HCT116 (cell line): ENCODE measurements at regions not wholly inside any gene's neighbourhood (a gene's known extent, or its start where the extent isn't known, plus 50 kb on each side); places are given as distances from the start of the nearest gene placed in this dataset.

Source experiments
- ATAC-seq: fragments of 200-7000 bp; cut with Tn5 transposase; 2 replicates; pipeline ENCODE4 v1.9.1; 2020; ENCODE audit warnings: mild to moderate bottlenecking, moderate library complexity
- BruUV-seq: library from RNA; stranded (reverse); fragments of 400-500 nt; replicated peaks from 2 replicates; lab custom pipeline; 2021; lab: Mats Ljungman, UMichigan
- CTCF ChIA-PET: fragments of 300-600 bp; sonication (Branson Sonifier 250); formaldehyde crosslinking; loops from one replicate; lab custom pipeline; 2021; ENCODE audit warnings: antibody characterized with exemption; lab: Charles Lee
- POLR2A ChIA-PET: fragments of 300-600, 350-600 bp; sonication (Branson Sonifier 250); formaldehyde crosslinking; loops from one replicate; lab custom pipeline; 2021; ENCODE audit warnings: antibody characterized with exemption; lab: Charles Lee
- RAD21 ChIA-PET, 2 experiments: fragments of 300-600 bp; sonication (Branson Sonifier 250); formaldehyde crosslinking; loops; one replicate each; lab custom pipeline; 2023; ENCODE audit warnings: low total read pairs in 2 of 2; ENCODE audit not compliant: uncharacterized antibody in 2 of 2, unreplicated experiment in 2 of 2, low non-redundant PET in 1 of 2; lab: Charles Lee
- DNase-seq: peaks from one replicate; pipeline ENCODE4 v3.0.0-alpha.2; 2010; ENCODE audit warnings: low read depth, low spot score
- H2AFZ ChIP-seq: fragments of 200-600 bp; shearing (Covaris generic), sonication (generic); 2 replicates; pipeline ENCODE4 v1.6.1; 2017; ENCODE audit warnings: low read depth, mixed run types, mixed read lengths, antibody characterized with exemption, low read length; ENCODE audit not compliant: poor library complexity, severe bottlenecking
- H3K27ac ChIP-seq: 2 replicates; pipeline ENCODE4 v1.5.1; 2012; ENCODE audit warnings: low read depth, low read length
- H3K27me3 ChIP-seq: fragments of 200-600 bp; sonication (generic); 2 replicates; pipeline ENCODE4 v1.6.1; 2016; ENCODE audit warnings: mixed run types, low read length, mixed read lengths; ENCODE audit not compliant: insufficient read depth
- H3K36me3 ChIP-seq, 2 experiments: fragments of 200-500 bp in 1 of 2; fragments of 200-600 bp in 1 of 2; sonication (Bioruptor generic) in 1 of 2; sonication (generic) in 1 of 2; 2 replicates each; pipeline versions ENCODE4 v1.5.1 to v1.6.1; 2014 to 2016; ENCODE audit warnings: low read length in 2 of 2, inconsistent platforms in 1 of 2, mixed read lengths in 1 of 2, mixed run types in 1 of 2; ENCODE audit not compliant: insufficient read depth in 2 of 2, control insufficient read depth in 1 of 2
- H3K4me1 ChIP-seq, 2 experiments: fragments of 200-600 bp in 1 of 2; sonication (generic) in 1 of 2; 2 replicates each; pipeline versions ENCODE4 v1.5.1 to v1.6.1; 2012 to 2017; ENCODE audit warnings: low read length in 2 of 2, inconsistent platforms in 1 of 2, mild to moderate bottlenecking in 1 of 2, mixed read lengths in 1 of 2, mixed run types in 1 of 2, moderate library complexity in 1 of 2; ENCODE audit not compliant: insufficient read depth in 2 of 2, control insufficient read depth in 1 of 2
- H3K4me2 ChIP-seq: fragments of 200-600 bp; sonication (generic); 2 replicates; pipeline ENCODE4 v1.6.1; 2017; ENCODE audit warnings: mixed run types, low read length, mixed read lengths
- H3K4me3 ChIP-seq, 2 experiments: fragments of 200-600 bp in 1 of 2; sonication (generic) in 1 of 2; replicated peaks in 1 of 2; 2 replicates each; pipeline ENCODE4 v1.5.1; 2011 to 2016; ENCODE audit warnings: low read length in 2 of 2, control low read depth in 1 of 2, low read depth in 1 of 2, mild to moderate bottlenecking in 1 of 2, mixed read lengths in 1 of 2, mixed run types in 1 of 2
- H3K79me2 ChIP-seq: fragments of 200-600 bp; sonication (generic); 2 replicates; pipeline ENCODE4 v1.6.1; 2017; ENCODE audit warnings: mild to moderate bottlenecking, mixed run types, low read length, moderate library complexity, mixed read lengths; ENCODE audit not compliant: insufficient read depth
- H3K9ac ChIP-seq: fragments of 200-600 bp; sonication (generic); 2 replicates; pipeline ENCODE4 v1.6.1; 2016; ENCODE audit warnings: low read length, mixed read lengths
- H3K9me2 ChIP-seq: fragments of 200-600 bp; sonication (generic), shearing (Covaris generic); 2 replicates; pipeline ENCODE4 v1.6.1; 2017; ENCODE audit warnings: mixed run types, mild to moderate bottlenecking, moderate library complexity; ENCODE audit not compliant: insufficient read depth
- H3K9me3 ChIP-seq, 2 experiments: fragments of 200-500 bp in 1 of 2; fragments of 200-600 bp in 1 of 2; sonication (Bioruptor generic) in 1 of 2; sonication (generic) in 1 of 2; 2 replicates each; pipeline ENCODE4 v1.6.1; 2014 to 2017; ENCODE audit warnings: low read length in 2 of 2, mixed read lengths in 2 of 2, inconsistent platforms in 1 of 2, low read depth in 1 of 2, mild to moderate bottlenecking in 1 of 2, mixed run types in 1 of 2, moderate library complexity in 1 of 2; ENCODE audit not compliant: control insufficient read depth in 1 of 2, insufficient read depth in 1 of 2
- H4K20me1 ChIP-seq: fragments of 200-600 bp; sonication (generic), shearing (Covaris generic); 2 replicates; pipeline ENCODE4 v1.6.1; 2017; ENCODE audit warnings: mixed run types, mild to moderate bottlenecking, moderate library complexity; ENCODE audit not compliant: insufficient read depth
- ATF3 ChIP-seq: IDR thresholded peaks from 2 replicates; pipeline ENCODE4 v1.6.1; 2012
- CEBPB ChIP-seq: IDR thresholded peaks from 2 replicates; pipeline ENCODE4 v1.6.1; 2012; ENCODE audit warnings: low read depth
- CTCF ChIP-seq, 3 experiments: fragments of 200-600 bp in 1 of 3; sonication (generic) in 1 of 3; IDR thresholded peaks in 2 of 3; conservative IDR thresholded peaks in 1 of 3; 2 replicates each; pipeline ENCODE4 v1.5.1; 2012 to 2017; ENCODE audit warnings: low read depth in 2 of 3, low read length in 2 of 3, antibody characterized with exemption in 1 of 3, borderline replicate concordance in 1 of 3, control low read depth in 1 of 3, mild to moderate bottlenecking in 1 of 3, mixed read lengths in 1 of 3, mixed run types in 1 of 3, moderate library complexity in 1 of 3; ENCODE audit not compliant: insufficient read depth in 1 of 3
- EGR1 ChIP-seq: IDR thresholded peaks from 2 replicates; pipeline ENCODE4 v1.6.1; 2012; ENCODE audit warnings: low read depth
- ELF1 ChIP-seq: IDR thresholded peaks from 2 replicates; pipeline ENCODE4 v1.6.1; 2012; ENCODE audit warnings: low read depth, borderline replicate concordance
- EZH2 ChIP-seq: fragments of 200-600 bp; sonication (generic); IDR thresholded peaks from 2 replicates; pipeline ENCODE4 v1.6.1; 2017; ENCODE audit warnings: antibody characterized with exemption, mixed run types
- FOSL1 ChIP-seq: IDR thresholded peaks from 2 replicates; pipeline ENCODE4 v1.6.1; 2012; ENCODE audit warnings: low read depth
- MAX ChIP-seq: IDR thresholded peaks from 2 replicates; pipeline ENCODE4 v1.6.1; 2012
- POLR2A ChIP-seq: IDR thresholded peaks from 2 replicates; pipeline ENCODE4 v1.7.0; 2011; ENCODE audit warnings: borderline replicate concordance; ENCODE audit not compliant: insufficient read depth, insufficient read length; ENCODE audit errors: extremely low read depth
- POLR2AphosphoS5 ChIP-seq: IDR thresholded peaks from 2 replicates; pipeline ENCODE4 v1.6.1; 2011; ENCODE audit warnings: mild to moderate bottlenecking, low read depth, low read length, moderate library complexity
- RAD21 ChIP-seq: IDR thresholded peaks from 2 replicates; pipeline ENCODE4 v1.6.1; 2012; ENCODE audit warnings: low read depth, mild to moderate bottlenecking
- REST ChIP-seq: IDR thresholded peaks from 2 replicates; pipeline ENCODE4 v1.6.1; 2012; ENCODE audit warnings: low read depth
- SIN3A ChIP-seq: IDR thresholded peaks from 2 replicates; pipeline ENCODE4 v1.6.1; 2012; ENCODE audit warnings: low read depth
- SP1 ChIP-seq: IDR thresholded peaks from 2 replicates; pipeline ENCODE4 v1.6.1; 2012; ENCODE audit warnings: low read depth
- SRF ChIP-seq: IDR thresholded peaks from 2 replicates; pipeline ENCODE4 v1.6.1; 2012; ENCODE audit warnings: low read depth
- TCF7L2 ChIP-seq: IDR thresholded peaks from 2 replicates; pipeline ENCODE4 v1.7.0; 2011; ENCODE audit warnings: borderline replicate concordance, inconsistent platforms; ENCODE audit not compliant: insufficient read depth, insufficient read length; ENCODE audit errors: extremely low read depth
- YY1 ChIP-seq: IDR thresholded peaks from 2 replicates; pipeline ENCODE4 v1.6.1; 2011; ENCODE audit warnings: low read length, low read depth, moderate library complexity, mild to moderate bottlenecking; ENCODE audit not compliant: insufficient replicate concordance; ENCODE audit errors: extremely low read depth
- ZBTB33 ChIP-seq: IDR thresholded peaks from 2 replicates; pipeline ENCODE4 v1.6.1; 2011; ENCODE audit warnings: mild to moderate bottlenecking, low read length, moderate library complexity; ENCODE audit not compliant: insufficient replicate concordance; ENCODE audit errors: extremely low read depth
- ZFX ChIP-seq: fragments of 450-650 bp; IDR thresholded peaks from 2 replicates; pipeline ENCODE4 v1.6.1; 2017
- ZNF274 ChIP-seq: fragments of 200-500 bp; sonication (Bioruptor generic); IDR thresholded peaks from 2 replicates; pipeline ENCODE4 v1.6.1; 2014; ENCODE audit warnings: mild to moderate bottlenecking, low read depth, low read length, inconsistent platforms
- intact Hi-C: fragments of 100-400 bp; cut with micrococcal nuclease; formaldehyde crosslinking; loops from 2 replicates; pipeline ENCODE4 v1.10.0; 2022

GRCh38 chr12:92065018-92065499 lies 80.6 kb downstream of the BTG1 start:
- RAD21 ChIA-PET = no interaction called here
- Histone ChIP-seq H3K4me2 (no peak overlapping the region), H3K9me2 (no peaks in the 10 kb centered on the region), H3K79me2 (no peaks in the 10 kb centered on the region), H3K36me3 (no peaks in the 10 kb centered on the region), H3K4me3 (no peak overlapping the region), H3K4me1 (peaks cover under 1 to 5% of the 10 kb centered on the region in 2 experiments; a peak in 1 of 4 replicates), H2AFZ (no peak overlapping the region), H3K9me3 (no peaks in the 10 kb centered on the region), H3K27me3 (no peaks in the 10 kb centered on the region), H4K20me1 (no peaks in the 10 kb centered on the region), H3K9ac (no peak overlapping the region), H3K27ac (no peak overlapping the region)
- TF ChIP-seq SRF = no peak
- TF ChIP-seq RAD21 = no peak
- no peak for TF ChIP-seq ZBTB33
- TF ChIP-seq CTCF (IDR thresholded peaks at IDR 0.05 in 2 of 3, conservative IDR thresholded peaks at IDR 0.05 in 1 of 3; ENCODE audit: borderline replicate concordance in 1 of 3, insufficient read depth in 1 of 3, low read depth in 2 of 3, low read length in 2 of 3) = no peak
- TF ChIP-seq ZFX = no peak
- TF ChIP-seq CEBPB = no peak
- TF ChIP-seq POLR2A = no peak
- TF ChIP-seq EZH2 = no peak
- TF ChIP-seq MAX = no peak
- no peak for TF ChIP-seq POLR2AphosphoS5
- TF ChIP-seq YY1 = no peak
- no peak for TF ChIP-seq FOSL1
- TF ChIP-seq ATF3 = no peak
- TF ChIP-seq ZNF274 = no peak
- TF ChIP-seq EGR1 = no peak
- no peak for TF ChIP-seq SP1
- no peak for TF ChIP-seq ELF1
- TF ChIP-seq REST = no peak
- TF ChIP-seq TCF7L2 = no peak
- TF ChIP-seq SIN3A = no peak
- intact Hi-C loops = no loop called here
- CTCF ChIA-PET = no interaction called here
- POLR2A ChIA-PET = no interaction called here
- BruUV-seq = no TSS peak
- DNase-seq (no peak), ATAC-seq (no peak)
